ENCODE measurements at regions not wholly inside any gene's neighbourhood (a gene's known extent, or its start where the extent isn't known, plus 50 kb on each side); places are given as distances from the start of the nearest gene placed in this dataset.

DNA sequence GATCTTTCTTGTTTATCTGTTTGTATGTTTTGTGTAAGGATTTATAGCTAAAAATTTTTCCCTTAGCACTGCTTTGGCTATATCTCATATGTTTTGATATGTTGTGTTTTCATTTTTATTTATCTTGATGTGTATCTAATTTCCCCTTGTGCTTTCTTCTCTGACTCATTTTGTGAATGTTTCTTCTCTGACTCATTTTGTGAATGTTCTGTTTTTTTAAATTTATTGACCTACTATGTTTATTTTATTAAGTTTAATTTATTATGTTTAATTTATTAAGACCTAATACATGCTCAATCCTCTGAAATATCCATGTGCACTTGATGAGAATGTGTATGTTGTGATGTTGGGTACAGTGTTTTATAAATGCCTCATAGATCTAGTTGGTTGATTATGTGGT lies 793.5 kb upstream of the CADM2 start:
- Mint-ChIP-seq H3K36me3 (ENCODE audit: low read depth, unreplicated experiment) (no peaks in the 10 kb centered on the region), H3K4me3 (ENCODE audit: unreplicated experiment) (no peak overlapping the region), H3K27me3 (ENCODE audit: low read depth, unreplicated experiment) (no peaks in the 10 kb centered on the region), H3K27ac (ENCODE audit: unreplicated experiment) (no peak overlapping the region), H3K4me1 (ENCODE audit: low read depth, unreplicated experiment) (no peaks in the 10 kb centered on the region), H3K9me3 (ENCODE audit: unreplicated experiment) (no peaks in the 10 kb centered on the region)
- Histone ChIP-seq H3K4me1 (ENCODE audit: insufficient read depth, low read length) (no peaks in the 10 kb centered on the region), H2AFZ (ENCODE audit: low read depth, low read length) (no peak overlapping the region), H3K27ac (ENCODE audit: low read depth, low read length) (no peak overlapping the region), H3K9ac (ENCODE audit: low read length) (no peak overlapping the region), H3K36me3 (ENCODE audit: insufficient read depth, low read length) (no peaks in the 10 kb centered on the region), H3K9me3 (ENCODE audit: insufficient read depth, low read depth, low read length) (peaks cover 2% of the 10 kb centered on the region), H4K20me1 (ENCODE audit: insufficient read depth, low read length) (no peaks in the 10 kb centered on the region), H3K27me3 (ENCODE audit: insufficient read depth, low read length) (no peaks in the 10 kb centered on the region), H3K4me2 (ENCODE audit: low read length) (no peak overlapping the region), H3K79me2 (ENCODE audit: insufficient read depth, low read length) (no peaks in the 10 kb centered on the region), H3K4me3 (ENCODE audit: insufficient read depth, low read depth, low read length) (no peak overlapping the region)
- no peak for FAIRE-seq
- no peak for TF ChIP-seq EZH2 (IDR thresholded peaks at IDR 0.05; ENCODE audit: insufficient read depth, low read length)
- TF ChIP-seq, protein P1, sequence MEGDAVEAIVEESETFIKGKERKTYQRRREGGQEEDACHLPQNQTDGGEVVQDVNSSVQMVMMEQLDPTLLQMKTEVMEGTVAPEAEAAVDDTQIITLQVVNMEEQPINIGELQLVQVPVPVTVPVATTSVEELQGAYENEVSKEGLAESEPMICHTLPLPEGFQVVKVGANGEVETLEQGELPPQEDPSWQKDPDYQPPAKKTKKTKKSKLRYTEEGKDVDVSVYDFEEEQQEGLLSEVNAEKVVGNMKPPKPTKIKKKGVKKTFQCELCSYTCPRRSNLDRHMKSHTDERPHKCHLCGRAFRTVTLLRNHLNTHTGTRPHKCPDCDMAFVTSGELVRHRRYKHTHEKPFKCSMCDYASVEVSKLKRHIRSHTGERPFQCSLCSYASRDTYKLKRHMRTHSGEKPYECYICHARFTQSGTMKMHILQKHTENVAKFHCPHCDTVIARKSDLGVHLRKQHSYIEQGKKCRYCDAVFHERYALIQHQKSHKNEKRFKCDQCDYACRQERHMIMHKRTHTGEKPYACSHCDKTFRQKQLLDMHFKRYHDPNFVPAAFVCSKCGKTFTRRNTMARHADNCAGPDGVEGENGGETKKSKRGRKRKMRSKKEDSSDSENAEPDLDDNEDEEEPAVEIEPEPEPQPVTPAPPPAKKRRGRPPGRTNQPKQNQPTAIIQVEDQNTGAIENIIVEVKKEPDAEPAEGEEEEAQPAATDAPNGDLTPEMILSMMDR (IDR thresholded peaks at IDR 0.05; ENCODE audit: insufficient read depth, low read depth, low read length), result no peak
- no peak for DNase-seq (ENCODE audit: low read depth)

DNA sequence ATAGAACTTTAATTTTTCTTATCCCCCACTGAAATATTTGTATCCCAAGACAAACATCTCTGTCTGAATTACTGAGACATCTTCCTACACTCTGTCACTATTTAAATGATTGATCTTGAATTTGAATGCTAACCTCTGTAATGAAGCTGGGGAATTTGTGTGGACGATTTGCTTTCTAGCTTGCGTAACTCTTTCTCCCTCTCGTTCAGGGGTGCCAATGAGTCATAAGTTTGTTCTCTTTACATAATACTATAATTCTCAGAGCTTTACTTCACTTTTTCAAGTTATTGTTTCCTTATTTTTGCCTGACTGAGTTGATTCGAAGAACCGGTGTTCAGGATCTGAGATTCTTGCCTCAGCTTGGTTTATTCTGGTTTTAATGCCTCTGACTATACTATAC lies 783.3 kb upstream of the CADM2 start:
- H3K36me3 Mint-ChIP-seq (ENCODE audit: low read depth, unreplicated experiment), result no peaks in the 10 kb centered on the region
- no peaks in the 10 kb centered on the region for H3K36me3 ChIP-seq (ENCODE audit: insufficient read depth, low read length)
- H3K79me2 ChIP-seq (ENCODE audit: insufficient read depth, low read length), result no peaks in the 10 kb centered on the region
- H3K4me3 Mint-ChIP-seq (ENCODE audit: unreplicated experiment), result no peak overlapping the region
- no peaks in the 10 kb centered on the region for H3K4me1 ChIP-seq (ENCODE audit: insufficient read depth, low read length)
- no peak overlapping the region for H2AFZ ChIP-seq (ENCODE audit: low read depth, low read length)
- H3K4me2 ChIP-seq (ENCODE audit: low read length), result no peak overlapping the region
- H3K4me1 Mint-ChIP-seq (ENCODE audit: low read depth, unreplicated experiment), result no peaks in the 10 kb centered on the region
- no peaks in the 10 kb centered on the region for H3K9me3 ChIP-seq (ENCODE audit: insufficient read depth, low read depth, low read length)
- TF ChIP-seq EZH2 (IDR thresholded peaks at IDR 0.05; ENCODE audit: insufficient read depth, low read length), result no peak
- no peak overlapping the region for H3K27ac ChIP-seq (ENCODE audit: low read depth, low read length)
- H3K9me3 Mint-ChIP-seq (ENCODE audit: unreplicated experiment), result peaks cover 1% of the 10 kb centered on the region
- H3K27ac Mint-ChIP-seq (ENCODE audit: unreplicated experiment), result no peak overlapping the region
- H4K20me1 ChIP-seq (ENCODE audit: insufficient read depth, low read length), result no peaks in the 10 kb centered on the region
- no peaks in the 10 kb centered on the region for H3K27me3 ChIP-seq (ENCODE audit: insufficient read depth, low read length)
- H3K27me3 Mint-ChIP-seq (ENCODE audit: low read depth, unreplicated experiment), result no peaks in the 10 kb centered on the region
- no peak overlapping the region for H3K4me3 ChIP-seq (ENCODE audit: insufficient read depth, low read depth, low read length)
- FAIRE-seq (no peak), DNase-seq (ENCODE audit: low read depth) (no peak)
- H3K9ac ChIP-seq (ENCODE audit: low read length), result no peak overlapping the region

DNA sequence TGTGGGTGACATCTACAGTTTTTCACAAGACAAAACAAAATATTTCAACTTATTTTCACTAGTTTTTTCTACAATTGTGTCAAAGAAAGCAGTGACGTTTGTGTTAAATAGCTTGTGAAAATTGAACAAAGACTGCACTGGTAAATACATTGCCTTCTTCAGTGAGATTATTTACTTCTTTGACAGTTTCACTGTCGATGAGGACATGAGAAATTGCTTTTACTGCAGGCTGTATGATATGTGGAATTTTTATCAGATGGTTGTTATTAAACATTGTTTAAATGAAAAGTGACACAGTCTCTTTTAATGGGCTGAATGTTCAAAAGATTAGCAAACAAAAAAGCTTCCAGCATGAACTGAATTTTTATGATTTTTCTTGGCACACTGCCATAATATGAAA lies 773.9 kb upstream of the CADM2 start:
- H3K4me1 Mint-ChIP-seq (ENCODE audit: low read depth, unreplicated experiment), result no peaks in the 10 kb centered on the region
- H3K9me3 Mint-ChIP-seq (ENCODE audit: unreplicated experiment), result no peaks in the 10 kb centered on the region
- Histone ChIP-seq H3K9ac (ENCODE audit: low read length) (no peak overlapping the region), H3K79me2 (ENCODE audit: insufficient read depth, low read length) (no peaks in the 10 kb centered on the region), H3K27ac (ENCODE audit: low read depth, low read length) (no peak overlapping the region), H3K4me2 (ENCODE audit: low read length) (no peak overlapping the region), H2AFZ (ENCODE audit: low read depth, low read length) (no peak overlapping the region), H3K27me3 (ENCODE audit: insufficient read depth, low read length) (no peaks in the 10 kb centered on the region), H3K9me3 (ENCODE audit: insufficient read depth, low read depth, low read length) (no peaks in the 10 kb centered on the region), H3K36me3 (ENCODE audit: insufficient read depth, low read length) (no peaks in the 10 kb centered on the region), H4K20me1 (ENCODE audit: insufficient read depth, low read length) (no peaks in the 10 kb centered on the region), H3K4me1 (ENCODE audit: insufficient read depth, low read length) (no peaks in the 10 kb centered on the region), H3K4me3 (ENCODE audit: insufficient read depth, low read depth, low read length) (no peak overlapping the region)
- no peak overlapping the region for H3K4me3 Mint-ChIP-seq (ENCODE audit: unreplicated experiment)
- H3K27me3 Mint-ChIP-seq (ENCODE audit: low read depth, unreplicated experiment), result no peaks in the 10 kb centered on the region
- no peak for TF ChIP-seq EZH2 (IDR thresholded peaks at IDR 0.05; ENCODE audit: insufficient read depth, low read length)
- TF ChIP-seq, protein P1 (IDR thresholded peaks at IDR 0.05; ENCODE audit: insufficient read depth, low read depth, low read length), result no peak
- no peak overlapping the region for H3K27ac Mint-ChIP-seq (ENCODE audit: unreplicated experiment)
- FAIRE-seq (no peak), DNase-seq (ENCODE audit: low read depth) (no peak)
- H3K36me3 Mint-ChIP-seq (ENCODE audit: low read depth, unreplicated experiment), result no peaks in the 10 kb centered on the region
